Lower leg skin (tissue), 3 donors: ENCODE measurements at regions not wholly inside any gene's neighbourhood (a gene's known extent, or its start where the extent isn't known, plus 50 kb on each side); places are given as distances from the start of the nearest gene placed in this dataset.

Source experiments
- CTCF ChIP-seq, 3 donors: fragments of 450-650 bp; IDR thresholded peaks; one replicate each; pipeline ENCODE4 v1.5.1; 2016; ENCODE audit warnings: antibody characterized with exemption in 3 of 3, mild to moderate bottlenecking in 3 of 3, moderate library complexity in 2 of 3
- POLR2A ChIP-seq, 2 donors: fragments of 450-650 bp; IDR thresholded peaks; one replicate each; pipeline ENCODE4 v1.6.1; 2016 to 2017; ENCODE audit warnings: antibody characterized with exemption in 2 of 2, mild to moderate bottlenecking in 1 of 2, moderate library complexity in 1 of 2

- TF ChIP-seq CTCF (IDR thresholded peaks at IDR 0.05) (no peak), POLR2A (IDR thresholded peaks at IDR 0.05) (no peak)
Observed at GRCh38 chr4:1551211-1551610, 132.9 kb downstream of the FAM53A start.
